GM12864 (cell line): ENCODE measurements at regions not wholly inside any gene's neighbourhood (a gene's known extent, or its start where the extent isn't known, plus 50 kb on each side); places are given as distances from the start of the nearest gene placed in this dataset.

Experiments used
- DNase-seq: peaks from one replicate; pipeline ENCODE4 v3.0.0-alpha.2; 2011; ENCODE audit warnings: low read depth
- H3K4me3 ChIP-seq: 2 replicates; pipeline ENCODE4 v1.5.1; 2011; ENCODE audit warnings: mild to moderate bottlenecking, low read depth, low read length, control low read depth
- CTCF ChIP-seq: IDR thresholded peaks from 2 replicates; pipeline ENCODE4 v1.5.1; 2011; ENCODE audit warnings: low read depth, mild to moderate bottlenecking, moderate library complexity, low read length, control low read depth, inconsistent platforms; ENCODE audit errors: missing control alignments

- TF ChIP-seq CTCF, result no peak
Observed at GRCh38 chr16:7914748-7915147, 582.1 kb downstream of the RBFOX1 start.

GRCh38 chr16:7912132-7912531, 579.5 kb downstream of the RBFOX1 start:
- no peak for DNase-seq
- no peak overlapping the region for H3K4me3 ChIP-seq
- TF ChIP-seq CTCF, result no peak

More at GRCh38 chr16:7914748-7915147, 582.1 kb downstream of the RBFOX1 start:
- no peak overlapping the region for H3K4me3 ChIP-seq
- DNase-seq, result no peak

- no peak overlapping the region for H3K4me3 ChIP-seq
- TF ChIP-seq CTCF, result no peak
- no peak for DNase-seq
Observed at GRCh38 chr16:7910116-7910515, 577.5 kb downstream of the RBFOX1 start.

- DNase-seq, result no peak
- no peak for TF ChIP-seq CTCF
Observed at GRCh38 chr16:7888411-7888810, 555.8 kb downstream of the RBFOX1 start.

GRCh38 chr16:7887316-7887715, 554.7 kb downstream of the RBFOX1 start:
- DNase-seq, result no peak
- H3K4me3 ChIP-seq, result no peak overlapping the region
- no peak for TF ChIP-seq CTCF

More at GRCh38 chr16:7888411-7888810, 555.8 kb downstream of the RBFOX1 start:
- no peak overlapping the region for H3K4me3 ChIP-seq

- no peak for TF ChIP-seq CTCF
- no peak for DNase-seq
- no peak overlapping the region for H3K4me3 ChIP-seq
Observed at GRCh38 chr16:7871979-7872378, 539.3 kb downstream of the RBFOX1 start.

GRCh38 chr16:7871371-7871770, 538.7 kb downstream of the RBFOX1 start:
- no peak overlapping the region for H3K4me3 ChIP-seq
- no peak for TF ChIP-seq CTCF
- no peak for DNase-seq
